ENCODE measurements at regions not wholly inside any gene's neighbourhood (a gene's known extent, or its start where the extent isn't known, plus 50 kb on each side); places are given as distances from the start of the nearest gene placed in this dataset.

DNA sequence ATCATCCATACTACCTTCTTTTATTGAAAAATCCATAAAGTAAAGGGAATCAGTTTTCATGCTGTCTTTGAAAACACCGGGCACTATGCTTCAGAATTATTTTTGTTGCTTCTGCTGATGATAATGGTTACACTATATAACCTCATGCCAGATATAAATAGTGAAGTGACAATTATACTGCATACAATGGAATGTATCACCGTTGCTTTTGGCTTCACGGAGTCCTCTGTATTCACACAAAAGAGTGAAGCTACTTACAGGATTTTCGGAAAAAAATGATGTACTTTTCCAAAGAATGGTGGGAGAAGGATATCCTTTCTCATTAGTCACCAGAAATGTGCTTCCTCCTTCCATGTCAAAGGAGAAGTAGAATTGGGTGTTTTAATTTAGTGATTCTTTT, 159.1 kb upstream of the PITX2 start:
- no peak overlapping the region for H3K27ac ChIP-seq
- no peaks in the 10 kb centered on the region for H3K27me3 ChIP-seq
- no peaks in the 10 kb centered on the region for H3K36me3 ChIP-seq
- WGBS, 2 donors: 35 to 42% methylated on average over 4 of the region's 4 CpGs
- intact Hi-C loops (cut with DNase I): no loop called here
- H3K4me3 ChIP-seq: no peak overlapping the region
- ATAC-seq (peak in 1 of 8 donors; percentile 52), DNase-seq (no peak)
- H3K9me3 ChIP-seq: peaks cover 0 to 10% (median 0%) of the 10 kb centered on the region in 11 donors
- H3K4me1 ChIP-seq: no peaks in the 10 kb centered on the region
- TF ChIP-seq, protein P1, sequence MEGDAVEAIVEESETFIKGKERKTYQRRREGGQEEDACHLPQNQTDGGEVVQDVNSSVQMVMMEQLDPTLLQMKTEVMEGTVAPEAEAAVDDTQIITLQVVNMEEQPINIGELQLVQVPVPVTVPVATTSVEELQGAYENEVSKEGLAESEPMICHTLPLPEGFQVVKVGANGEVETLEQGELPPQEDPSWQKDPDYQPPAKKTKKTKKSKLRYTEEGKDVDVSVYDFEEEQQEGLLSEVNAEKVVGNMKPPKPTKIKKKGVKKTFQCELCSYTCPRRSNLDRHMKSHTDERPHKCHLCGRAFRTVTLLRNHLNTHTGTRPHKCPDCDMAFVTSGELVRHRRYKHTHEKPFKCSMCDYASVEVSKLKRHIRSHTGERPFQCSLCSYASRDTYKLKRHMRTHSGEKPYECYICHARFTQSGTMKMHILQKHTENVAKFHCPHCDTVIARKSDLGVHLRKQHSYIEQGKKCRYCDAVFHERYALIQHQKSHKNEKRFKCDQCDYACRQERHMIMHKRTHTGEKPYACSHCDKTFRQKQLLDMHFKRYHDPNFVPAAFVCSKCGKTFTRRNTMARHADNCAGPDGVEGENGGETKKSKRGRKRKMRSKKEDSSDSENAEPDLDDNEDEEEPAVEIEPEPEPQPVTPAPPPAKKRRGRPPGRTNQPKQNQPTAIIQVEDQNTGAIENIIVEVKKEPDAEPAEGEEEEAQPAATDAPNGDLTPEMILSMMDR (IDR thresholded peaks at IDR 0.05): no peak

DNA sequence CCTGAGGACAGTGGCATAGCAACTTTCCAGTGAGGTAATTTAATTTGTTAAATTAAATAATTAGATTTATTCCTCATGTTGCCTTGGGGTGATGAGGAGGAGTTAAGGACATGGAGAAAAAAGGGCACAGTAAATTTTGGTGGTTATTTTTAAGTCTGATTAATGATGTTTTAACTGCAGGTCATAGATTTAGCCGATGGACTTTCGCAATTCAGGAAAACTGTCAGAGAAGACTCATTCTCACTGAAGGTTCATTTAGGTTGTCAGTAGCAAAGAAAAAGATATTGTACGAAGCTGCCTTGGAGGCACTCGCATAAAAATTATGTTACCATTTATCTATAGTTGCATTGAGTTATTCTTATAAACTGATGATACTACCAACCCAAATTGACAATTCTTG, 164.2 kb upstream of the PITX2 start:
- intact Hi-C loops (cut with DNase I): no loop called here
- Histone ChIP-seq H3K27ac (no peak overlapping the region), H3K9me3 (no peaks in the 10 kb centered on the region), H3K36me3 (no peaks in the 10 kb centered on the region), H3K4me1 (no peaks in the 10 kb centered on the region), H3K27me3 (no peaks in the 10 kb centered on the region), H3K4me3 (no peak overlapping the region)
- ATAC-seq (no peak), DNase-seq (no peak)
- WGBS, 2 donors: 81 to 88% methylated on average over 4 of the region's 4 CpGs
- TF ChIP-seq, protein P1 (IDR thresholded peaks at IDR 0.05): no peak

DNA sequence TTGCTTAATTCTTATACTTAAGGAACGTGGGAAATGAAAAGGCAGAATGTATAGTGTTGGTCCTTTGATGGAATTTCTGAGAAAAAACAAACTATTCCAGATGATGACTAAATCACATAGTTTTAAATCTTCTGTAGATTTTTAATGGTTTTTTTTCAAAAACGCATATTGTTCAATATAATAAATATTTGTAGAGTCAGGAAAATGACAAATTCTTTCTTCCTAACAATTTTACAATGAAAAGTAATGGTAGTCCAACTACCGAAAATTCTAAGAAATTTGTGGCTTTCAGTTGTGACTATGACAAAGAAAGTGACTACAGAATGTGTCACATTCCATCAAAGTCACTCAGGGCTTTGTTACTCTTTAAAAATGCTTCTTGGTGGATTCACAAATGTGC, 164.8 kb upstream of the PITX2 start:
- intact Hi-C loops (cut with DNase I): no loop called here
- DNase-seq (no peak), ATAC-seq (no peak)
- Histone ChIP-seq H3K36me3 (no peaks in the 10 kb centered on the region), H3K9me3 (no peaks in the 10 kb centered on the region), H3K27ac (no peak overlapping the region), H3K27me3 (no peaks in the 10 kb centered on the region), H3K4me3 (no peak overlapping the region), H3K4me1 (no peaks in the 10 kb centered on the region)
- TF ChIP-seq, protein P1 (IDR thresholded peaks at IDR 0.05): no peak
- 66 to 78% methylated on average over 3 of the region's 3 CpGs for WGBS, 2 donors

DNA sequence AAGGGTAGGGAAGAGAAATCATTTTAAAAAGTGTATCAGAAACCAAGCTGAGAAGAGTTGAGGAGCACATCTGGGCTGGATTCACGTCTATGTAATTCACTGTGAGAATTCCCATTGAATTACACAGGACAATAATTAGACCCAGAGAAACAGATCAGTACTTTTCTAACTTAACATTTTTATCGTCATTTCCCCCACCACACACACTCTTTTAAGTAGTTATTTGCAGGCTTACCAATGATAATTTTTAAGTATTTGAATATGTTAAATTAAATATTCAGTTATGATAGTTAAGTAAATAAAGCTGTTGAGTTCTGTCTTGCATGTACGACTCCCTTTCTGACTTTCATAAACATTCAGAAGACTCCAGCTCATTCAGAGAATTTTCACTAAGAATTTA, 165.4 kb upstream of the PITX2 start:
- Histone ChIP-seq H3K9me3 (no peaks in the 10 kb centered on the region), H3K27ac (no peak overlapping the region), H3K36me3 (no peaks in the 10 kb centered on the region), H3K4me3 (no peak overlapping the region), H3K27me3 (no peaks in the 10 kb centered on the region), H3K4me1 (peaks cover 0 to 3% (median 0%) of the 10 kb centered on the region in 9 donors)
- DNase-seq (no peak), ATAC-seq (no peak)
- WGBS, 2 donors: 77 to 81% methylated on average over 3 of the region's 3 CpGs
- intact Hi-C loops (cut with DNase I): no loop called here
- TF ChIP-seq, protein P1 (IDR thresholded peaks at IDR 0.05): no peak

DNA sequence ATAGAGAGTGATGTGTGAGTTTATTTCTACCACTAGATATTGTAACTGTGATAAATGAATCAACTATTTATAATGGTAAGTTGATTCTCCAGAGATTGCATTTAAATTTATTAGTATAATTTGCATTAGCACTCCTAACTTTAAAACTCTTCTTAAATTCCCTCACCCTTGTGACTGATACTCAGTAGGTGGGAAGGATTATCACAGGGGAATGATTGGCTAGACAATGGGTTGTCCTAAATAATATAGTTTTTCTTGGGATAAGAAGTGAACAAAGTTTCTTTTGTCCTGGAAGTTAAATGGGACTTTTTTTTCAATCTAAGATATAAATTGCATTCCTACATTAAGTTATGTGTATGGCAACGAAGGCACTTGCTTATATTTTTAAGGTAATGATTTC, 169.2 kb upstream of the PITX2 start:
- intact Hi-C loops (cut with DNase I): no loop called here
- Histone ChIP-seq H3K27me3 (no peaks in the 10 kb centered on the region), H3K27ac (no peak overlapping the region), H3K9me3 (no peaks in the 10 kb centered on the region), H3K4me3 (no peak overlapping the region), H3K4me1 (peaks cover 0 to 6% (median 0%) of the 10 kb centered on the region in 9 donors), H3K36me3 (no peaks in the 10 kb centered on the region)
- DNase-seq (no peak), ATAC-seq (no peak)
- TF ChIP-seq, protein P1 (IDR thresholded peaks at IDR 0.05): no peak
- 74 to 86% methylated on average over 1 of the region's 1 CpG for WGBS, 2 donors
